HepG2 (cell line): ENCODE measurements at regions not wholly inside any gene's neighbourhood (a gene's known extent, or its start where the extent isn't known, plus 50 kb on each side); places are given as distances from the start of the nearest gene placed in this dataset.

Experiments
- RFXANK ChIP-seq: IDR thresholded peaks from 2 replicates; pipeline ENCODE4 v1.6.1; 2016
- RNF219 ChIP-seq: sonication (generic); formaldehyde crosslinking; IDR thresholded peaks from 2 replicates; pipeline ENCODE4 v1.5.0; 2020; ENCODE audit warnings: mild to moderate bottlenecking, missing genetic modification reagents
- small RNA-seq, 3 experiments: library from RNA; depleted of rRNA; stranded (forward); fragments of <200 nt; gene quantifications; one replicate each; pipeline ENCODE3, GENCODE V24; 2012; ENCODE audit warnings: low read depth in 2 of 3, low replicate concordance in 1 of 3; ENCODE audit not compliant: insufficient read length in 3 of 3, insufficient read depth in 2 of 3

DNA sequence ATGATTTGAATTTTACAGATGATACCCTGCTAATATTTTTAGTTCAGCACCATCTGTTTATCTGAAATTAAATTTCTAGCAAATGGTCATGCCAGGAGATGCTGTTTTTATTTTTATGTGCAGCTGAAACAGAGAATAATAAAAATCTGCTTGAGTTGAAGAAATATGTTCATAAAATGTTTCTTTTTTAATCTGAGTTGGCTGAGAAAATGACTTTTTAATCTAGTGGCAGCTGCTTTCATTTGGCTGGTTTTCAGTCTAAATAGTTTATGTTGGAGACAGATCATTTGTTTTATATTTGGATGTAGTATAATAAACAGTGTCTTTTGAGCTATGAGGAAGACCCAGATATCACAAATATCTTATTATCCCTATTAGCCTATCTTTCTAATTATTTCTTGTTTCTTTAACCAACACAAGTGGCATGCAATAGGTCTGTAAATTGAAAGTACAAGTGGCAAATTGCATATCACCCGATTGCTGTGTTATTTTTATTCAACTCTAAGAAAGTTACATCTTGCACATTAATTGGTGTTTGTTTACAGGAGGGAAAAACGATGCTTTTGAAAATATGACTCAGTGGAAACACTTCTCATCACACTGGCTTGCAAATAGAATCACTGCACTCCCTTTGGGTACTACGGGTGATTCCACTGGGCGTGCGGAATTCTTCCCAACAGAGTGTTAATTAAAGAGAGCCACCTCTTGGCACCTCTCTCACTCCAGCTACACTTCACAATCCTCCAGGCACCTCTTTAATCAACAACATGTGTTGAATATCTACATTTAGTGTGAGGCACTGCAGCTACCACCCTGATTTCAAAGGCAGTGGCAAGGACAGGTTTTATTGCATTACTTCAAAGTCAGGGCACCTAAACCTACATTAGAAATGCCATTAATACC, 51.7 kb upstream of the AP1S2 start (continued):
- TF ChIP-seq RNF219 (CRISPR knock-in tag) (no peak), RFXANK (CRISPR knock-in tag) (no peak)

Small RNA genes in the stretch of these regions (small RNA-seq; reads per million reads assigned to genes)
- 0 to 0.20 (median 0) reads per million in 3 experiments for gene RNU5F-7P
